ENCODE measurements at regions not wholly inside any gene's neighbourhood (a gene's known extent, or its start where the extent isn't known, plus 50 kb on each side); places are given as distances from the start of the nearest gene placed in this dataset.

GRCh38 chr2:15734674-15735483, 143.2 kb downstream of the DDX1 start:
- Mint-ChIP-seq H3K9me3 (peaks cover 6% of the 10 kb centered on the region), H3K4me3 (no peak overlapping the region), H3K27me3 (no peaks in the 10 kb centered on the region), H3K36me3 (no peaks in the 10 kb centered on the region), H3K27ac (no peak overlapping the region), H3K4me1 (ENCODE audit: unreplicated experiment) (peaks cover 47% of the 10 kb centered on the region)
- no peak for TF ChIP-seq CTCF (conservative IDR thresholded peaks at IDR 0.05)
- no peak for DNase-seq (ENCODE audit: extremely low spot score, unreplicated experiment)

GRCh38 chr2:15735484-15736326, 144.0 kb downstream of the DDX1 start:
- H3K4me1 Mint-ChIP-seq (ENCODE audit: unreplicated experiment): peaks cover 39% of the 10 kb centered on the region
- H3K9me3 Mint-ChIP-seq: peaks cover 9% of the 10 kb centered on the region
- no peak for TF ChIP-seq CTCF (conservative IDR thresholded peaks at IDR 0.05)
- DNase-seq (ENCODE audit: extremely low spot score, unreplicated experiment): no peak
- H3K27ac Mint-ChIP-seq: no peak overlapping the region
- no peak overlapping the region for H3K4me3 Mint-ChIP-seq
- H3K27me3 Mint-ChIP-seq: no peaks in the 10 kb centered on the region
- no peaks in the 10 kb centered on the region for H3K36me3 Mint-ChIP-seq

- no peak overlapping the region for H3K27ac Mint-ChIP-seq
- H3K36me3 Mint-ChIP-seq: no peaks in the 10 kb centered on the region
- TF ChIP-seq CTCF (conservative IDR thresholded peaks at IDR 0.05): no peak
- peaks cover 11% of the 10 kb centered on the region for H3K9me3 Mint-ChIP-seq
- no peaks in the 10 kb centered on the region for H3K27me3 Mint-ChIP-seq
- no peak overlapping the region for H3K4me3 Mint-ChIP-seq
- no peak for DNase-seq (ENCODE audit: extremely low spot score, unreplicated experiment)
- H3K4me1 Mint-ChIP-seq (ENCODE audit: unreplicated experiment): peaks cover 32% of the 10 kb centered on the region
These were observed 144.9 kb downstream of the DDX1 start for GRCh38 chr2:15736396-15737180.

GRCh38 chr2:15737314-15738224, 145.9 kb downstream of the DDX1 start:
- Mint-ChIP-seq H3K27ac (no peak overlapping the region), H3K4me3 (no peak overlapping the region), H3K9me3 (peaks cover 11% of the 10 kb centered on the region), H3K4me1 (ENCODE audit: unreplicated experiment) (peaks cover 28% of the 10 kb centered on the region), H3K27me3 (no peaks in the 10 kb centered on the region), H3K36me3 (no peaks in the 10 kb centered on the region)
- no peak for TF ChIP-seq CTCF (conservative IDR thresholded peaks at IDR 0.05)
- no peak for DNase-seq (ENCODE audit: extremely low spot score, unreplicated experiment)

- H3K27ac Mint-ChIP-seq: no peak overlapping the region
- no peak overlapping the region for H3K4me3 Mint-ChIP-seq
- no peaks in the 10 kb centered on the region for H3K36me3 Mint-ChIP-seq
- H3K27me3 Mint-ChIP-seq: no peaks in the 10 kb centered on the region
- TF ChIP-seq CTCF (conservative IDR thresholded peaks at IDR 0.05): no peak
- no peak for DNase-seq (ENCODE audit: extremely low spot score, unreplicated experiment)
- H3K9me3 Mint-ChIP-seq: peaks cover 11% of the 10 kb centered on the region
- peaks cover 27% of the 10 kb centered on the region for H3K4me1 Mint-ChIP-seq (ENCODE audit: unreplicated experiment)
These were observed 146.5 kb downstream of the DDX1 start for GRCh38 chr2:15738225-15738546.

Measured in type B pancreatic cell (in vitro differentiated cells).